Liver (tissue), 8 donors: ENCODE measurements at regions not wholly inside any gene's neighbourhood (a gene's known extent, or its start where the extent isn't known, plus 50 kb on each side); places are given as distances from the start of the nearest gene placed in this dataset.

Source experiments
- DNase-seq: peaks from one replicate; pipeline ENCODE4 v3.0.0-alpha.2; 2017; ENCODE audit warnings: low spot score
- H3K27ac ChIP-seq, 2 donors: one replicate each; pipeline ENCODE4 v1.7.0; 2013; ENCODE audit warnings: inconsistent platforms in 2 of 2, low read length in 2 of 2, control low read depth in 1 of 2, low read depth in 1 of 2, mild to moderate bottlenecking in 1 of 2
- H3K27me3 ChIP-seq, 4 donors: one replicate each; pipeline versions ENCODE4 v1.6.1 to v1.7.0; 2013; ENCODE audit warnings: low read length in 3 of 4, inconsistent platforms in 1 of 4, mild to moderate bottlenecking in 1 of 4, moderate library complexity in 1 of 4; ENCODE audit not compliant: control insufficient read depth in 4 of 4, insufficient read depth in 4 of 4
- H3K36me3 ChIP-seq, 4 donors: one replicate each; pipeline versions ENCODE4 v1.6.1 to v1.7.0; 2013; ENCODE audit warnings: low read length in 3 of 4, mild to moderate bottlenecking in 3 of 4, low read depth in 1 of 4, moderate library complexity in 1 of 4; ENCODE audit not compliant: control insufficient read depth in 4 of 4, insufficient read depth in 3 of 4
- H3K4me1 ChIP-seq, 4 donors: one replicate each; pipeline versions ENCODE4 v1.6.1 to v1.7.0; 2013; ENCODE audit warnings: low read length in 3 of 4, mild to moderate bottlenecking in 3 of 4, moderate library complexity in 1 of 4; ENCODE audit not compliant: control insufficient read depth in 4 of 4, insufficient read depth in 4 of 4
- H3K4me3 ChIP-seq, 3 donors: one replicate each; pipeline versions ENCODE4 v1.6.1 to v1.7.0; 2013; ENCODE audit warnings: low read length in 3 of 3, control low read depth in 1 of 3, low read depth in 1 of 3, mild to moderate bottlenecking in 1 of 3
- H3K9ac ChIP-seq, 2 donors: one replicate each; pipeline ENCODE4 v1.7.0; 2013; ENCODE audit warnings: low read length in 2 of 2, mild to moderate bottlenecking in 2 of 2, moderate library complexity in 2 of 2, control low read depth in 1 of 2, low read depth in 1 of 2
- H3K9me3 ChIP-seq, 4 donors: one replicate each; pipeline versions ENCODE4 v1.6.1 to v1.7.0; 2013; ENCODE audit warnings: low read length in 3 of 4; ENCODE audit not compliant: control insufficient read depth in 4 of 4
- EGR1 ChIP-seq, 2 donors: IDR thresholded peaks; 2 replicates each; pipeline ENCODE4 v1.6.1; 2016 to 2018; ENCODE audit warnings: antibody characterized with exemption in 2 of 2, low read depth in 2 of 2
- FOXA1 ChIP-seq: IDR thresholded peaks from 2 replicates; pipeline ENCODE4 v1.6.1; 2016; ENCODE audit warnings: antibody characterized with exemption
- FOXA2 ChIP-seq: IDR thresholded peaks from 2 replicates; pipeline ENCODE4 v1.6.1; 2016; ENCODE audit warnings: antibody characterized with exemption
- GABPA ChIP-seq, 2 donors: IDR thresholded peaks in 1 of 2; conservative IDR thresholded peaks in 1 of 2; 2 replicates each; pipeline ENCODE4 v1.6.1; 2016; ENCODE audit warnings: antibody characterized with exemption in 2 of 2, mild to moderate bottlenecking in 1 of 2, moderate library complexity in 1 of 2
- HNF4A ChIP-seq, 2 donors: conservative IDR thresholded peaks; 2 replicates each; pipeline ENCODE4 v1.6.1; 2016; ENCODE audit warnings: antibody characterized with exemption in 2 of 2, mild to moderate bottlenecking in 2 of 2
- HNF4G ChIP-seq: IDR thresholded peaks from 2 replicates; pipeline ENCODE4 v1.6.1; 2016; ENCODE audit warnings: antibody characterized with exemption
- JUND ChIP-seq, 2 donors: IDR thresholded peaks; 2 replicates each; pipeline ENCODE4 v1.6.1; 2016; ENCODE audit warnings: antibody characterized with exemption in 2 of 2
- NR2F2 ChIP-seq: IDR thresholded peaks from 2 replicates; pipeline ENCODE4 v1.6.1; 2016; ENCODE audit warnings: antibody characterized with exemption
- RAD21 ChIP-seq, 2 donors: IDR thresholded peaks; 2 replicates each; pipeline ENCODE4 v1.6.1; 2016; ENCODE audit warnings: antibody characterized with exemption in 2 of 2, mild to moderate bottlenecking in 2 of 2
- RXRA ChIP-seq, 2 donors: IDR thresholded peaks; 2 replicates each; pipeline ENCODE4 v1.6.1; 2017 to 2018; ENCODE audit warnings: antibody characterized with exemption in 2 of 2, mild to moderate bottlenecking in 1 of 2
- SP1 ChIP-seq: IDR thresholded peaks from 2 replicates; pipeline ENCODE4 v1.6.1; 2018; ENCODE audit warnings: antibody characterized with exemption, mild to moderate bottlenecking
- TAF1 ChIP-seq: conservative IDR thresholded peaks from 2 replicates; pipeline ENCODE4 v1.6.1; 2016; ENCODE audit warnings: antibody characterized with exemption, mild to moderate bottlenecking
- YY1 ChIP-seq: IDR thresholded peaks from 2 replicates; pipeline ENCODE4 v1.6.1; 2016; ENCODE audit warnings: antibody characterized with exemption, mild to moderate bottlenecking
- WGBS: extraction: QIAGEN DNeasy Blood & Tissue Kit; methylation state at CpG from one replicate; pipeline ENCODE4 v1.1.7; 2013; 5-methylcytosine and 5-hydroxymethylcytosine counted together
- TF ChIP-seq, protein P1 (sequence below): IDR thresholded peaks from 2 replicates; pipeline ENCODE4 v1.6.1; 2016; ENCODE audit warnings: antibody characterized with exemption
- TF ChIP-seq, protein P2 (sequence below): fragments of 150-350 bp; IDR thresholded peaks from 2 replicates; pipeline ENCODE4 v1.5.1; 2017; ENCODE audit warnings: improper control_type of control experiment, low read depth, low read length; ENCODE audit not compliant: missing input control
- TF ChIP-seq, protein P3 (sequence below): IDR thresholded peaks from 2 replicates; pipeline ENCODE4 v1.6.1; 2016; ENCODE audit warnings: antibody characterized with exemption, mild to moderate bottlenecking
- TF ChIP-seq, protein P4 (sequence below): IDR thresholded peaks from 2 replicates; pipeline ENCODE4 v1.6.1; 2016; ENCODE audit warnings: antibody characterized with exemption
- donor health status: healthy.
- donor health status: healthy.
- donor health status: healthy.
- donor health status: healthy.
- donor health status: healthy.

DNA sequence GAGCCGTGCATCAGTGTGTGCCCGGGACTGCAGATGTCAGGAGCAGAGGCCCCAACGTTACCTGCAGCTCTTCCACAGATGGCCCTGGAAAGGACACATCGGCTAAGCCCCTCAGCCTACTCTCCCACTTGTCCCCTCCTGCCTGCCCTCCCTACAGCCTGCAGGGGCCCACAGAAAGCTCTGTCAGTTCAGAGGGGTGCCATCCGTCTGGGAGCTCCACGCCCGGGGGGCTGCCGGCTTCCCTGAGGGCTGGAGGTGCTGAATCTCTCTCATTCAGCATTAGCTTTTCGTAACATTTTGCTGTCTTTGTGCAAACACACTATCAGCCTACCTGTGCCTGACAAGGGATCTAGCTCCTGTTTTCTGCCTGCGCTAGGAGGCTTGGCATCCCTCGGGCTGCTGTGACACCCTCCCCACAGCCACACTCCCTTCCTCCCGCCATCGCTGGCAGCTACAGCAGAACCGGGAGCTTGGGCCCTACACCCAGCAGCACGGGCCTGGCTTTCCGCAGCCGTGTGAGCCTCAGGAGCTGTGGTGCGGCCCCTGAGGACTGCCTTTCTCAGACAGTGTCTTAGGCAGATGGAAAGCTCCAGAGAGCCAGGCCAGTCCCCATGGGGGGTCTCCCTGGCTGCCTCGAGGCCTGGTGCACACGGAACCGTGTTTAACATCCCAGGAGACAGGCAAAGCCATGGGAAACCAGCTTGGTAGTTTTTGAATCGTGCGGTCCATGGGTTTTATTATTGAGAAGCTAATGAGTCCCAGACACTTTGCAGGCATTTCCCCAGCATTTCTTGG lies 198.3 kb upstream of the B3GAT1 start:
- H3K4me3 ChIP-seq: no peak overlapping the region
- WGBS: 84% methylated on average over 23 of the region's 23 CpGs
- peaks cover 0 to 2% (median 0%) of the 10 kb centered on the region in 4 donors for H3K27me3 ChIP-seq
- no peak for DNase-seq
- H3K9ac ChIP-seq: no peak overlapping the region
- no peak overlapping the region for H3K27ac ChIP-seq
- H3K4me1 ChIP-seq: no peaks in the 10 kb centered on the region
- no peaks in the 10 kb centered on the region for H3K36me3 ChIP-seq
- TF ChIP-seq HNF4G (no peak), EGR1 (IDR thresholded peaks at IDR 0.05; ENCODE audit: low read depth in 2 of 2) (no peak), NR2F2 (no peak), JUND (IDR thresholded peaks at IDR 0.05) (no peak), GABPA (IDR thresholded peaks at IDR 0.05 in 1 of 2, conservative IDR thresholded peaks at IDR 0.05 in 1 of 2) (no peak), FOXA1 (no peak), HNF4A (conservative IDR thresholded peaks at IDR 0.05) (no peak), TAF1 (no peak), SP1 (no peak), RXRA (IDR thresholded peaks at IDR 0.05) (no peak), RAD21 (IDR thresholded peaks at IDR 0.05) (no peak), YY1 (no peak)
- TF ChIP-seq, protein P1, sequence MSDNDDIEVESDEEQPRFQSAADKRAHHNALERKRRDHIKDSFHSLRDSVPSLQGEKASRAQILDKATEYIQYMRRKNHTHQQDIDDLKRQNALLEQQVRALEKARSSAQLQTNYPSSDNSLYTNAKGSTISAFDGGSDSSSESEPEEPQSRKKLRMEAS: no peak
- TF ChIP-seq, protein P2, sequence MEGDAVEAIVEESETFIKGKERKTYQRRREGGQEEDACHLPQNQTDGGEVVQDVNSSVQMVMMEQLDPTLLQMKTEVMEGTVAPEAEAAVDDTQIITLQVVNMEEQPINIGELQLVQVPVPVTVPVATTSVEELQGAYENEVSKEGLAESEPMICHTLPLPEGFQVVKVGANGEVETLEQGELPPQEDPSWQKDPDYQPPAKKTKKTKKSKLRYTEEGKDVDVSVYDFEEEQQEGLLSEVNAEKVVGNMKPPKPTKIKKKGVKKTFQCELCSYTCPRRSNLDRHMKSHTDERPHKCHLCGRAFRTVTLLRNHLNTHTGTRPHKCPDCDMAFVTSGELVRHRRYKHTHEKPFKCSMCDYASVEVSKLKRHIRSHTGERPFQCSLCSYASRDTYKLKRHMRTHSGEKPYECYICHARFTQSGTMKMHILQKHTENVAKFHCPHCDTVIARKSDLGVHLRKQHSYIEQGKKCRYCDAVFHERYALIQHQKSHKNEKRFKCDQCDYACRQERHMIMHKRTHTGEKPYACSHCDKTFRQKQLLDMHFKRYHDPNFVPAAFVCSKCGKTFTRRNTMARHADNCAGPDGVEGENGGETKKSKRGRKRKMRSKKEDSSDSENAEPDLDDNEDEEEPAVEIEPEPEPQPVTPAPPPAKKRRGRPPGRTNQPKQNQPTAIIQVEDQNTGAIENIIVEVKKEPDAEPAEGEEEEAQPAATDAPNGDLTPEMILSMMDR: no peak
- TF ChIP-seq, protein P3, sequence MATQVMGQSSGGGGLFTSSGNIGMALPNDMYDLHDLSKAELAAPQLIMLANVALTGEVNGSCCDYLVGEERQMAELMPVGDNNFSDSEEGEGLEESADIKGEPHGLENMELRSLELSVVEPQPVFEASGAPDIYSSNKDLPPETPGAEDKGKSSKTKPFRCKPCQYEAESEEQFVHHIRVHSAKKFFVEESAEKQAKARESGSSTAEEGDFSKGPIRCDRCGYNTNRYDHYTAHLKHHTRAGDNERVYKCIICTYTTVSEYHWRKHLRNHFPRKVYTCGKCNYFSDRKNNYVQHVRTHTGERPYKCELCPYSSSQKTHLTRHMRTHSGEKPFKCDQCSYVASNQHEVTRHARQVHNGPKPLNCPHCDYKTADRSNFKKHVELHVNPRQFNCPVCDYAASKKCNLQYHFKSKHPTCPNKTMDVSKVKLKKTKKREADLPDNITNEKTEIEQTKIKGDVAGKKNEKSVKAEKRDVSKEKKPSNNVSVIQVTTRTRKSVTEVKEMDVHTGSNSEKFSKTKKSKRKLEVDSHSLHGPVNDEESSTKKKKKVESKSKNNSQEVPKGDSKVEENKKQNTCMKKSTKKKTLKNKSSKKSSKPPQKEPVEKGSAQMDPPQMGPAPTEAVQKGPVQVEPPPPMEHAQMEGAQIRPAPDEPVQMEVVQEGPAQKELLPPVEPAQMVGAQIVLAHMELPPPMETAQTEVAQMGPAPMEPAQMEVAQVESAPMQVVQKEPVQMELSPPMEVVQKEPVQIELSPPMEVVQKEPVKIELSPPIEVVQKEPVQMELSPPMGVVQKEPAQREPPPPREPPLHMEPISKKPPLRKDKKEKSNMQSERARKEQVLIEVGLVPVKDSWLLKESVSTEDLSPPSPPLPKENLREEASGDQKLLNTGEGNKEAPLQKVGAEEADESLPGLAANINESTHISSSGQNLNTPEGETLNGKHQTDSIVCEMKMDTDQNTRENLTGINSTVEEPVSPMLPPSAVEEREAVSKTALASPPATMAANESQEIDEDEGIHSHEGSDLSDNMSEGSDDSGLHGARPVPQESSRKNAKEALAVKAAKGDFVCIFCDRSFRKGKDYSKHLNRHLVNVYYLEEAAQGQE: no peak
- TF ChIP-seq, protein P4, sequence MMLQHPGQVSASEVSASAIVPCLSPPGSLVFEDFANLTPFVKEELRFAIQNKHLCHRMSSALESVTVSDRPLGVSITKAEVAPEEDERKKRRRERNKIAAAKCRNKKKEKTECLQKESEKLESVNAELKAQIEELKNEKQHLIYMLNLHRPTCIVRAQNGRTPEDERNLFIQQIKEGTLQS: no peak
- no peaks in the 10 kb centered on the region for H3K9me3 ChIP-seq

GRCh38 chr11:134609361-134610115 lies 197.5 kb upstream of the B3GAT1 start:
- DNase-seq: no peak
- Histone ChIP-seq H3K9ac (no peak overlapping the region), H3K4me3 (no peak overlapping the region), H3K27me3 (peaks cover 0 to 2% (median 0%) of the 10 kb centered on the region in 4 donors), H3K36me3 (no peaks in the 10 kb centered on the region), H3K9me3 (peaks cover 0 to 5% (median 0%) of the 10 kb centered on the region in 4 donors), H3K27ac (no peak overlapping the region), H3K4me1 (no peaks in the 10 kb centered on the region)
- 90% methylated on average over 27 of the region's 27 CpGs for WGBS
- TF ChIP-seq, protein P3: no peak
- TF ChIP-seq FOXA1 (no peak), RXRA (IDR thresholded peaks at IDR 0.05) (no peak), YY1 (no peak), GABPA (IDR thresholded peaks at IDR 0.05 in 1 of 2, conservative IDR thresholded peaks at IDR 0.05 in 1 of 2) (no peak), FOXA2 (no peak)
- TF ChIP-seq, protein P2: no peak
- TF ChIP-seq, protein P4: no peak
- TF ChIP-seq, protein P1: no peak
